Bronchial epithelial cell (primary cell): ENCODE measurements at regions not wholly inside any gene's neighbourhood (a gene's known extent, or its start where the extent isn't known, plus 50 kb on each side); places are given as distances from the start of the nearest gene placed in this dataset.

Experiments
- DNase-seq: peaks from one replicate; pipeline ENCODE4 v3.0.0-alpha.2; 2010; ENCODE audit warnings: low read depth
- FAIRE-seq: peaks from 2 replicates; lab custom pipeline; 2011; peaks lifted over from hg19 to GRCh38; lab: Jason Lieb, UNC
- H3K27me3 ChIP-seq: 2 replicates; pipeline ENCODE4 v1.5.1; 2011; ENCODE audit warnings: low read length; ENCODE audit not compliant: control insufficient read depth, insufficient read depth
- H3K36me3 ChIP-seq: 2 replicates; pipeline ENCODE4 v1.5.1; 2011; ENCODE audit warnings: low read length; ENCODE audit not compliant: control insufficient read depth, insufficient read depth
- H3K4me3 ChIP-seq: 2 replicates; pipeline ENCODE4 v1.5.1; 2011; ENCODE audit warnings: mild to moderate bottlenecking, low read depth, low read length, control low read depth
- TF ChIP-seq, protein P1 (sequence below): IDR thresholded peaks from 2 replicates; pipeline ENCODE4 v1.5.1; 2011; ENCODE audit warnings: mild to moderate bottlenecking, moderate library complexity, low read length, control low read depth, inconsistent platforms; ENCODE audit not compliant: insufficient read depth, severe bottlenecking

DNA sequence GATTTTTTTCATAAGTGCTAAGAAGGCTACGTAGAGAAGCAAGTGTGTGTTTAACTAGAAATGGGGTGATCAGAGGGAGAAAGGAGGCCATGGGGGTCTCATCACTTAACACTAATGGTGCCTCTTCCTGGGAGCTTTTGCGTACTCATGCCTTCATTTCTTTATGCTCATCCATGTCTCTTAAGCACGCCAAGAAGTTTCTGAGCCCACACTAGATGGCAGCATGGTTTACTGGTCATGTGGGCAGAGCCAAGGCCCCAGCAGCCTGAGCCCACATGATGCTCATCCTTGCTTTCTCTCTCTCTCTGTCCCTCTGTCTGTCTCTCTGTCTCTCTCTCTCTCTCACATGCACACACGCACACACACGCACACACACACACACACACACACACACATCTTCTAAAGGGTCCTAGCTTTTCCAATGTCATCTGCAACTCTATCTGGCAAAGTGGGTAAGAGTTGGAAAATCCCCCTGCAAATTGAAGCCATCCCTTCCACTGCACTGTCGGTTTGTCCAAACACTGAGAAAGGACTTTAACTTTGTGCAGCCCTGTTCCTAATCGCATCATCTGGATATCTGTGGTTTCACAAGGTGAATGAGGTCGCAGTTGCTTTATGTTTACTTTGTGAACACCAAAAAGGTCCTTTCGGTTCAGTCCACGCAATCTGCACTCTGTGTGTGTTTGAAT, 137.1 kb upstream of the CCDC68 start:
- TF ChIP-seq, protein P1, sequence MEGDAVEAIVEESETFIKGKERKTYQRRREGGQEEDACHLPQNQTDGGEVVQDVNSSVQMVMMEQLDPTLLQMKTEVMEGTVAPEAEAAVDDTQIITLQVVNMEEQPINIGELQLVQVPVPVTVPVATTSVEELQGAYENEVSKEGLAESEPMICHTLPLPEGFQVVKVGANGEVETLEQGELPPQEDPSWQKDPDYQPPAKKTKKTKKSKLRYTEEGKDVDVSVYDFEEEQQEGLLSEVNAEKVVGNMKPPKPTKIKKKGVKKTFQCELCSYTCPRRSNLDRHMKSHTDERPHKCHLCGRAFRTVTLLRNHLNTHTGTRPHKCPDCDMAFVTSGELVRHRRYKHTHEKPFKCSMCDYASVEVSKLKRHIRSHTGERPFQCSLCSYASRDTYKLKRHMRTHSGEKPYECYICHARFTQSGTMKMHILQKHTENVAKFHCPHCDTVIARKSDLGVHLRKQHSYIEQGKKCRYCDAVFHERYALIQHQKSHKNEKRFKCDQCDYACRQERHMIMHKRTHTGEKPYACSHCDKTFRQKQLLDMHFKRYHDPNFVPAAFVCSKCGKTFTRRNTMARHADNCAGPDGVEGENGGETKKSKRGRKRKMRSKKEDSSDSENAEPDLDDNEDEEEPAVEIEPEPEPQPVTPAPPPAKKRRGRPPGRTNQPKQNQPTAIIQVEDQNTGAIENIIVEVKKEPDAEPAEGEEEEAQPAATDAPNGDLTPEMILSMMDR: peak; percentile 73
- Histone ChIP-seq H3K36me3 (no peaks in the 10 kb centered on the region), H3K4me3 (no peak overlapping the region), H3K27me3 (no peaks in the 10 kb centered on the region)
- FAIRE-seq: no peak
- DNase-seq: peak; percentile 62

DNA sequence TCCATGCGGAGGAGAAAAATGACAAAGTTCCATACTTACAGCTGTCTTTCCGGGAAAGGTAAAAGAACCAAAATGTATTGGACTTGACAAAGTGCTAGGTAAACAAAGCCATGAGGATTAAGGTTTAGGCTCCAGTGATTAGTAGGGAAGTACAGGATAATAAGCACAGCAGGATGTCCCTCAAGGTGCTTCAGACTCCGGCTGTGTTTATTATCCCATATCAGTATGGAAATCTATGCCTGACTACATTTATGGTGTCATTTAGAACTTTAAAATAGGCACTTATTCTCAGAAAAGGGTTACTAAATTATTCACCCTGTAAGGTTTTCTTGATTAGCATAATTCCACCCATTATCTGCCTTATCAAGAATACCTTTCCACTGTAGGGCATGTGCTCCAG, 136.3 kb upstream of the CCDC68 start:
- Histone ChIP-seq H3K4me3 (no peak overlapping the region), H3K27me3 (no peaks in the 10 kb centered on the region), H3K36me3 (no peaks in the 10 kb centered on the region)
- FAIRE-seq (no peak), DNase-seq (no peak)
- TF ChIP-seq, protein P1: no peak

DNA sequence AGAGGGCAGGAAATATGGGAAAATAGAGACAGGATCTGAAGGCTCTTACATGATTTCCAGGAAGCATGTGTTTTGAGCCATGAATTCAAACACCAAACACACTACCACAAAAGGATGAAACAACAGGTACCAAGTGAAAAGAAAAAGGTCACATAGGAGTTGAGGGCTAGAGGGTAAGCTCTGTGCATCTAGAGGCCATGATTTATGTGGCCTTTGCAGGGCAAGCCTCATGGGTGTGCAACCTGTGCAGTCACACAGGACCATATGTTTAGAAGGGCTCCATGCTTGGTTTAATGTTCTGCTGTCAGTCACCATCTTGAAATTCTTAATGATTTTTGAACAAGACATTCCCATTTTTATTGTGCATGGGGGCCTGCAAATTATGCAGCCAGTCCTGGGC, 134.5 kb upstream of the CCDC68 start:
- TF ChIP-seq, protein P1: no peak
- Histone ChIP-seq H3K4me3 (no peak overlapping the region), H3K36me3 (no peaks in the 10 kb centered on the region), H3K27me3 (no peaks in the 10 kb centered on the region)
- DNase-seq (no peak), FAIRE-seq (no peak)

DNA sequence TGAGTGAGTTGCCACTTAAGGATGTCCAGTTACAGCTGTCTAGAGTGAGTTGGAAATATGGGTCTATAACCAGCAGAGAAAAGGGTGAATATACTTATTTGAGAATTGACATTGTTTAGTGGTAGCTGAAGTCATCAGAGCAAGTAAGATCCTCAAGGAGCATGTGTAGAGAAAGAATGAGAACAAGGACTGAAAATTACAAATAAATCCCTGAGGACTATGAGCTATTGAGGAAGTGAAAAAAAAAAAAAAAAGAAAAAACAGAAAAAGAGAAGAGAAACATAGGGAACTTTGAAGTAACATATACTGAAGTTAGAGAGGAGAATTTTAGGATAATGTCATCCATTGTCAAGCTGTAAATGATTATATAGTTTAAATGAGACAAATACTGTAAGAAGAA, 134.0 kb upstream of the CCDC68 start:
- TF ChIP-seq, protein P1: no peak
- H3K36me3 ChIP-seq: no peaks in the 10 kb centered on the region
- DNase-seq: no peak
- H3K27me3 ChIP-seq: no peaks in the 10 kb centered on the region
- no peak overlapping the region for H3K4me3 ChIP-seq
- no peak for FAIRE-seq

DNA sequence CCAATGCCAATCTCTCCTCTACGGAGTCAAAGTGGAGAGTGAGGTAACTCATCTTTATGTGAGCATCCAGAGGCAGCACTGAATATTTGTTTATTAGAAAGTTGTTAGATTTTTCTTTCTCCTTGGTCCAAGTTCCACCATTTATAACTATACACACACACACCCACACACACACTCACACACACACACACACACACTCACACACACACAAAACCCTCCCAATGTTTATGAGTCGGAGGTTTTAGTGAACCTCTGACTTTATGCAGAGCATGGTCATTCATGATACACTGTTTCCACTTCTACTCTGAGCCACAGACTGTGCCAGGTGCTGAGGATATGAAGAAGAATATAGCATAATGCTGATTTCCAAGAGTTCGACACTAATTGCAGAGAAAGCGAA, 132.9 kb upstream of the CCDC68 start:
- DNase-seq (no peak), FAIRE-seq (no peak)
- H3K27me3 ChIP-seq: no peaks in the 10 kb centered on the region
- no peak overlapping the region for H3K4me3 ChIP-seq
- TF ChIP-seq, protein P1: no peak
- no peaks in the 10 kb centered on the region for H3K36me3 ChIP-seq
